DND-41 (cell line): ENCODE measurements at regions not wholly inside any gene's neighbourhood (a gene's known extent, or its start where the extent isn't known, plus 50 kb on each side); places are given as distances from the start of the nearest gene placed in this dataset.
"Not testable (repeated sequence)": the region's sequence is repeated elsewhere in the genome, so short reads cannot be mapped to it uniquely, and the experiment has no call there.

Source experiments
- ATAC-seq: fragments of 200-7000 bp; cut with Tn5 transposase; 3 replicates; pipeline ENCODE4 v1.9.1; 2021; ENCODE audit warnings: low read depth; ENCODE audit not compliant: insufficient read depth
- DNase-seq: peaks from one replicate; pipeline ENCODE4 v3.0.0-alpha.2; 2020
- H2AFZ ChIP-seq: 2 replicates; pipeline ENCODE4 v1.6.0; 2012; ENCODE audit warnings: low read depth, low read length
- H3K27ac ChIP-seq: 2 replicates; pipeline ENCODE4 v1.5.1; 2012; ENCODE audit warnings: low read length, inconsistent platforms
- H3K27me3 ChIP-seq: fragments of 200-600 bp; sonication (generic); 2 replicates; pipeline ENCODE4 v1.6.0; 2012; ENCODE audit warnings: low read length, mild to moderate bottlenecking, inconsistent platforms; ENCODE audit not compliant: insufficient read depth, poor library complexity
- H3K36me3 ChIP-seq: 2 replicates; pipeline ENCODE4 v1.5.1; 2012; ENCODE audit warnings: low read length, inconsistent platforms; ENCODE audit not compliant: insufficient read depth
- H3K4me1 ChIP-seq: 2 replicates; pipeline ENCODE4 v1.5.1; 2012; ENCODE audit warnings: mild to moderate bottlenecking, low read length; ENCODE audit not compliant: insufficient read depth
- H3K4me2 ChIP-seq: 2 replicates; pipeline ENCODE4 v1.6.0; 2012; ENCODE audit warnings: mild to moderate bottlenecking, moderate library complexity, low read length, inconsistent platforms; ENCODE audit not compliant: insufficient read depth
- H3K4me3 ChIP-seq, 2 experiments: fragments of 200-600 bp in 1 of 2; shearing (Covaris generic) in 1 of 2; 2 replicates each; pipeline ENCODE4 v1.5.1; 2012 to 2016; ENCODE audit warnings: inconsistent platforms in 2 of 2, low read length in 2 of 2, mild to moderate bottlenecking in 2 of 2, low read depth in 1 of 2, moderate library complexity in 1 of 2
- H3K79me2 ChIP-seq: 2 replicates; pipeline ENCODE4 v1.6.0; 2012; ENCODE audit warnings: low read length, inconsistent platforms; ENCODE audit not compliant: insufficient read depth
- H3K9ac ChIP-seq: 2 replicates; pipeline ENCODE4 v1.6.0; 2012; ENCODE audit warnings: low read depth, mild to moderate bottlenecking, inconsistent platforms, low read length, moderate library complexity
- H3K9me3 ChIP-seq: 2 replicates; pipeline ENCODE4 v1.5.1; 2012; ENCODE audit warnings: low read length, moderate library complexity, mild to moderate bottlenecking, inconsistent platforms; ENCODE audit not compliant: insufficient read depth, severe bottlenecking
- H4K20me1 ChIP-seq: 2 replicates; pipeline ENCODE4 v1.6.0; 2012; ENCODE audit warnings: low read length; ENCODE audit not compliant: insufficient read depth
- CTCF ChIP-seq: IDR thresholded peaks from 2 replicates; pipeline ENCODE4 v1.5.1; 2012; ENCODE audit warnings: borderline replicate concordance, low read length, moderate library complexity, mild to moderate bottlenecking; ENCODE audit not compliant: poor library complexity, severe bottlenecking; ENCODE audit errors: extremely low read depth
- EZH2 ChIP-seq: IDR thresholded peaks from 3 replicates; pipeline ENCODE4 v1.6.1; 2012; ENCODE audit warnings: borderline replicate concordance, low read depth, mild to moderate bottlenecking, moderate library complexity, low read length, inconsistent platforms; ENCODE audit not compliant: severe bottlenecking

GRCh38 chr3:145251311-145251710 is 909.7 kb downstream of the PLOD2 start:
- Histone ChIP-seq H3K79me2 (no peaks in the 10 kb centered on the region), H2AFZ (no peak overlapping the region), H3K9me3 (peaks cover 3% of the 10 kb centered on the region), H3K4me1 (no peaks in the 10 kb centered on the region), H3K27me3 (no peaks in the 10 kb centered on the region), H3K36me3 (no peaks in the 10 kb centered on the region), H3K9ac (no peak overlapping the region), H3K27ac (no peak overlapping the region), H4K20me1 (no peaks in the 10 kb centered on the region), H3K4me3 (no peak overlapping the region), H3K4me2 (no peak overlapping the region)
- TF ChIP-seq EZH2 = no peak
- no peak for TF ChIP-seq CTCF
- DNase-seq = no peak
- ATAC-seq = no peak

DNA sequence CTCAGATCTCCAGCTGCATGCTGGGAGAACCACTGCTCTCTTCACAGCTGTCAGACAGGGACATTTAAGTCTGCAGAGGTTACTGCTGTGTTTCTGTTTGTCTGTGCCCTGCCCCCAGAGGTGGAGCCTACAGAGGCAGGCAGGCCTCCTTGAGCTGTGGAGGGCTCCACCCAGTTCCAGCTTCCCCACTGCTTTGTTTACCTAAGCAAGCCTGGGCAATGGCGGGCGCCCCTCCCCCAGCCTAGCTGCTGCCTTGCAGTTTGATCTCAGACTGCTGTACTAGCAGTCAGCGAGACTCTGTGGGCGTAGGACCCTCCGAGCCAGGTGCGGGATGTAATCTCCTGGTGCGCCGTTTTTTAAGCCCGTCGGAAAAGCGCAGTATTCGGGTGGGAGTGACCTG is 903.0 kb downstream of the PLOD2 start:
- not testable (repeated sequence) for H3K9ac ChIP-seq, H3K27me3 ChIP-seq, DNase-seq, ATAC-seq, H4K20me1 ChIP-seq, H3K36me3 ChIP-seq, H3K4me2 ChIP-seq, H3K79me2 ChIP-seq, H2AFZ ChIP-seq, H3K27ac ChIP-seq, H3K4me1 ChIP-seq, H3K4me3 ChIP-seq, H3K9me3 ChIP-seq

- ATAC-seq (no peak), DNase-seq (no peak)
- no peak overlapping the region for H2AFZ ChIP-seq
- H3K27ac ChIP-seq = no peak overlapping the region
- no peaks in the 10 kb centered on the region for H3K36me3 ChIP-seq
- no peaks in the 10 kb centered on the region for H3K79me2 ChIP-seq
- H3K27me3 ChIP-seq = no peaks in the 10 kb centered on the region
- no peaks in the 10 kb centered on the region for H4K20me1 ChIP-seq
- H3K9me3 ChIP-seq = no peaks in the 10 kb centered on the region
- H3K4me2 ChIP-seq = no peak overlapping the region
- no peaks in the 10 kb centered on the region for H3K4me1 ChIP-seq
- TF ChIP-seq EZH2 (no peak), CTCF (no peak)
- no peak overlapping the region for H3K9ac ChIP-seq
- H3K4me3 ChIP-seq = no peak overlapping the region
Observed at GRCh38 chr3:145259166-145259880, 901.7 kb downstream of the PLOD2 start.

- not testable (repeated sequence) for H3K79me2 ChIP-seq, H3K9ac ChIP-seq, ATAC-seq, H3K4me2 ChIP-seq, H3K4me3 ChIP-seq, H4K20me1 ChIP-seq, H3K27ac ChIP-seq, H3K27me3 ChIP-seq, DNase-seq, H3K9me3 ChIP-seq, H3K4me1 ChIP-seq, H2AFZ ChIP-seq, H3K36me3 ChIP-seq
Observed at GRCh38 chr3:145263458-145263857, 897.5 kb downstream of the PLOD2 start.
